Endothelial cell of umbilical vein (primary cell): ENCODE measurements at regions not wholly inside any gene's neighbourhood (a gene's known extent, or its start where the extent isn't known, plus 50 kb on each side); places are given as distances from the start of the nearest gene placed in this dataset.

ENCODE experiments used
- BruUV-seq: library from RNA; stranded (reverse); fragments of 400-500 nt; replicated peaks from 2 replicates; lab custom pipeline; 2021; lab: Mats Ljungman, UMichigan
- CTCF ChIA-PET: fragments of 300-600, 350-600 bp; sonication (Branson Sonifier 250); formaldehyde crosslinking; loops from one replicate; lab custom pipeline; 2021; ENCODE audit warnings: antibody characterized with exemption, inconsistent platforms; lab: Charles Lee
- POLR2A ChIA-PET: fragments of 300-600, 350-600 bp; sonication (Branson Sonifier 250); formaldehyde crosslinking; loops from one replicate; lab custom pipeline; 2021; ENCODE audit warnings: antibody characterized with exemption, inconsistent platforms; lab: Charles Lee
- DNase-seq: peaks from one replicate; pipeline ENCODE4 v3.0.0-alpha.2; 2011; ENCODE audit warnings: low read depth, low spot score
- FAIRE-seq: peaks from 2 replicates; lab custom pipeline; 2011; peaks lifted over from hg19 to GRCh38; lab: Jason Lieb, UNC
- H2AFZ ChIP-seq: 2 replicates; pipeline ENCODE4 v1.6.0; 2012; ENCODE audit warnings: low read depth, low read length, control low read depth, inconsistent platforms
- H3K27ac ChIP-seq: 2 replicates; pipeline ENCODE4 v1.5.1; 2011; ENCODE audit warnings: low read depth, mild to moderate bottlenecking, control low read depth, low read length, moderate library complexity; ENCODE audit not compliant: insufficient read depth
- H3K27me3 ChIP-seq, 2 experiments: 2 replicates each; pipeline versions ENCODE4 v1.6.0 to v1.6.1; 2011; ENCODE audit warnings: low read length in 2 of 2, mixed read lengths in 1 of 2; ENCODE audit not compliant: control insufficient read depth in 2 of 2, insufficient read depth in 2 of 2
- H3K36me3 ChIP-seq, 2 experiments: 2 replicates in 1 of 2; 3 replicates in 1 of 2; pipeline ENCODE4 v1.5.1; 2011; ENCODE audit warnings: low read length in 2 of 2, mild to moderate bottlenecking in 1 of 2, moderate library complexity in 1 of 2; ENCODE audit not compliant: control insufficient read depth in 2 of 2, insufficient read depth in 2 of 2; ENCODE audit errors: extremely low read depth in 1 of 2
- H3K4me1 ChIP-seq: 3 replicates; pipeline ENCODE4 v1.5.1; 2011; ENCODE audit warnings: mild to moderate bottlenecking, low read length; ENCODE audit not compliant: control insufficient read depth, insufficient read depth; ENCODE audit errors: extremely low read depth
- H3K4me2 ChIP-seq: 2 replicates; pipeline ENCODE4 v1.6.1; 2011; ENCODE audit warnings: low read length, control low read depth, mixed read lengths; ENCODE audit not compliant: insufficient read depth
- H3K4me3 ChIP-seq, 3 experiments: fragments of 200-600 bp in 1 of 3; sonication (generic), shearing (Covaris generic) in 1 of 3; replicated peaks in 1 of 3; 2 replicates each; pipeline ENCODE4 v1.5.1; 2011 to 2016; ENCODE audit warnings: control low read depth in 3 of 3, low read length in 3 of 3, mild to moderate bottlenecking in 2 of 3, inconsistent platforms in 1 of 3, low read depth in 1 of 3, moderate library complexity in 1 of 3; ENCODE audit not compliant: insufficient read depth in 1 of 3
- H3K79me2 ChIP-seq: 2 replicates; pipeline ENCODE4 v1.6.0; 2012; ENCODE audit warnings: low read length, inconsistent platforms; ENCODE audit not compliant: control insufficient read depth, insufficient read depth
- H3K9ac ChIP-seq: replicated peaks from 2 replicates; pipeline ENCODE3; 2011; ENCODE audit warnings: low read length, control low read depth; ENCODE audit not compliant: insufficient read depth; ENCODE audit errors: extremely low read depth
- H3K9me1 ChIP-seq: replicated peaks from 3 replicates; pipeline ENCODE4 v1.6.0; 2011; ENCODE audit warnings: mild to moderate bottlenecking, low read length; ENCODE audit not compliant: control insufficient read depth, insufficient read depth; ENCODE audit errors: extremely low read depth
- H3K9me3 ChIP-seq: replicated peaks from 2 replicates; pipeline ENCODE4 v1.5.1; 2012; ENCODE audit warnings: low read length, inconsistent platforms; ENCODE audit not compliant: control insufficient read depth, insufficient read depth
- H4K20me1 ChIP-seq: replicated peaks from 2 replicates; pipeline ENCODE3; 2011; ENCODE audit warnings: mild to moderate bottlenecking, low read length; ENCODE audit not compliant: control insufficient read depth, insufficient read depth; ENCODE audit errors: extremely low read depth
- EZH2 ChIP-seq: IDR thresholded peaks from 2 replicates; pipeline ENCODE4 v1.6.1; 2012; ENCODE audit warnings: borderline replicate concordance, low read depth, mild to moderate bottlenecking, moderate library complexity, low read length, inconsistent platforms; ENCODE audit not compliant: severe bottlenecking
- FOS ChIP-seq: IDR thresholded peaks from 2 replicates; pipeline ENCODE4 v1.6.1; 2011; ENCODE audit warnings: mild to moderate bottlenecking, low read length, moderate library complexity, borderline replicate concordance; ENCODE audit not compliant: insufficient read depth
- GATA2 ChIP-seq: IDR thresholded peaks from 2 replicates; pipeline ENCODE4 v1.7.0; 2011; ENCODE audit warnings: low read depth, mild to moderate bottlenecking, moderate library complexity, mixed read lengths, low read length; ENCODE audit not compliant: insufficient read length, insufficient read depth
- JUN ChIP-seq: IDR thresholded peaks from 2 replicates; pipeline ENCODE4 v1.6.1; 2011; ENCODE audit warnings: borderline replicate concordance, low read depth; ENCODE audit not compliant: insufficient read length, insufficient read depth
- MAX ChIP-seq: IDR thresholded peaks from 2 replicates; pipeline ENCODE4 v1.6.1; 2011; ENCODE audit not compliant: insufficient read depth, insufficient read length
- MYC ChIP-seq: IDR thresholded peaks from one replicate; pipeline ENCODE4 v1.6.1; 2011; ENCODE audit warnings: mild to moderate bottlenecking, low read depth, low read length
- POLR2A ChIP-seq: IDR thresholded peaks from 2 replicates; pipeline ENCODE4 v1.6.1; 2012; ENCODE audit warnings: low read depth, mild to moderate bottlenecking, control low read depth, low read length
- POLR2AphosphoS5 ChIP-seq: IDR thresholded peaks from 2 replicates; pipeline ENCODE4 v1.6.1; 2012; ENCODE audit warnings: low read depth, mild to moderate bottlenecking, control low read depth, low read length, moderate library complexity; ENCODE audit not compliant: insufficient read depth
- dilution Hi-C: fragments of 300-500 bp; cut with MboI; formaldehyde crosslinking; loops from one replicate; pipeline ENCODE4 v1.15.0; 2019; ENCODE audit warnings: low sequenced_read_pairs; ENCODE audit not compliant: extremely low pct_ligation_motif_present
- intact Hi-C: fragments of 100-400 bp; cut with micrococcal nuclease; formaldehyde crosslinking; loops from one replicate; pipeline ENCODE4 v1.10.0; 2022
- TF ChIP-seq, protein P1 (sequence below), 2 donors: IDR thresholded peaks; 1 replicate in 1 of 2; 2 replicates in 1 of 2; pipeline ENCODE4 v1.5.1; 2011; ENCODE audit warnings: low read length in 2 of 2, mild to moderate bottlenecking in 2 of 2, moderate library complexity in 2 of 2, control low read depth in 1 of 2, inconsistent platforms in 1 of 2, low read depth in 1 of 2; ENCODE audit not compliant: insufficient read depth in 1 of 2; ENCODE audit errors: extremely low read depth in 1 of 2

- intact Hi-C loops, result no loop called here
- no peak overlapping the region for H3K27ac ChIP-seq
- CTCF ChIA-PET, result interaction anchor here (1.0 to 4.6 kb wide), 2 partner anchors 8 to 11 kb away, joined by 3 to 40 read pairs; no protein-coding TSS in a partner anchor
These were observed 62.3 kb downstream of the IER5 start for GRCh38 chr1:181150842-181151241.

More at GRCh38 chr1:181150842-181151241, 62.3 kb downstream of the IER5 start:
- no peak overlapping the region for H3K4me3 ChIP-seq
- H3K36me3 ChIP-seq, result no peaks in the 10 kb centered on the region
- no peak overlapping the region for H2AFZ ChIP-seq
- H3K27me3 ChIP-seq, result no peaks in the 10 kb centered on the region
- H3K4me1 ChIP-seq, result peaks cover 7% of the 10 kb centered on the region
- no peaks in the 10 kb centered on the region for H4K20me1 ChIP-seq
- DNase-seq, result no peak
- FAIRE-seq, result no peak
- H3K9ac ChIP-seq, result no peak overlapping the region
- dilution Hi-C loops, result no loop called here
- no peaks in the 10 kb centered on the region for H3K79me2 ChIP-seq
- no TSS peak for BruUV-seq
- H3K4me2 ChIP-seq, result no peak overlapping the region
- no peaks in the 10 kb centered on the region for H3K9me1 ChIP-seq
- POLR2A ChIA-PET, result no interaction called here
- H3K9me3 ChIP-seq, result no peaks in the 10 kb centered on the region
- TF ChIP-seq POLR2AphosphoS5 (no peak), JUN (no peak), GATA2 (no peak), MAX (no peak), FOS (no peak), POLR2A (no peak), EZH2 (no peak), MYC (no peak)
- TF ChIP-seq, protein P1, sequence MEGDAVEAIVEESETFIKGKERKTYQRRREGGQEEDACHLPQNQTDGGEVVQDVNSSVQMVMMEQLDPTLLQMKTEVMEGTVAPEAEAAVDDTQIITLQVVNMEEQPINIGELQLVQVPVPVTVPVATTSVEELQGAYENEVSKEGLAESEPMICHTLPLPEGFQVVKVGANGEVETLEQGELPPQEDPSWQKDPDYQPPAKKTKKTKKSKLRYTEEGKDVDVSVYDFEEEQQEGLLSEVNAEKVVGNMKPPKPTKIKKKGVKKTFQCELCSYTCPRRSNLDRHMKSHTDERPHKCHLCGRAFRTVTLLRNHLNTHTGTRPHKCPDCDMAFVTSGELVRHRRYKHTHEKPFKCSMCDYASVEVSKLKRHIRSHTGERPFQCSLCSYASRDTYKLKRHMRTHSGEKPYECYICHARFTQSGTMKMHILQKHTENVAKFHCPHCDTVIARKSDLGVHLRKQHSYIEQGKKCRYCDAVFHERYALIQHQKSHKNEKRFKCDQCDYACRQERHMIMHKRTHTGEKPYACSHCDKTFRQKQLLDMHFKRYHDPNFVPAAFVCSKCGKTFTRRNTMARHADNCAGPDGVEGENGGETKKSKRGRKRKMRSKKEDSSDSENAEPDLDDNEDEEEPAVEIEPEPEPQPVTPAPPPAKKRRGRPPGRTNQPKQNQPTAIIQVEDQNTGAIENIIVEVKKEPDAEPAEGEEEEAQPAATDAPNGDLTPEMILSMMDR (IDR thresholded peaks at IDR 0.05; ENCODE audit: extremely low read depth in 1 of 2, insufficient read depth in 1 of 2, low read depth in 1 of 2, low read length in 2 of 2), result no peak
